ENCODE measurements at regions not wholly inside any gene's neighbourhood (a gene's known extent, or its start where the extent isn't known, plus 50 kb on each side); places are given as distances from the start of the nearest gene placed in this dataset.
"Not testable (repeated sequence)": the region's sequence is repeated elsewhere in the genome, so short reads cannot be mapped to it uniquely, and the experiment has no call there.

DNA sequence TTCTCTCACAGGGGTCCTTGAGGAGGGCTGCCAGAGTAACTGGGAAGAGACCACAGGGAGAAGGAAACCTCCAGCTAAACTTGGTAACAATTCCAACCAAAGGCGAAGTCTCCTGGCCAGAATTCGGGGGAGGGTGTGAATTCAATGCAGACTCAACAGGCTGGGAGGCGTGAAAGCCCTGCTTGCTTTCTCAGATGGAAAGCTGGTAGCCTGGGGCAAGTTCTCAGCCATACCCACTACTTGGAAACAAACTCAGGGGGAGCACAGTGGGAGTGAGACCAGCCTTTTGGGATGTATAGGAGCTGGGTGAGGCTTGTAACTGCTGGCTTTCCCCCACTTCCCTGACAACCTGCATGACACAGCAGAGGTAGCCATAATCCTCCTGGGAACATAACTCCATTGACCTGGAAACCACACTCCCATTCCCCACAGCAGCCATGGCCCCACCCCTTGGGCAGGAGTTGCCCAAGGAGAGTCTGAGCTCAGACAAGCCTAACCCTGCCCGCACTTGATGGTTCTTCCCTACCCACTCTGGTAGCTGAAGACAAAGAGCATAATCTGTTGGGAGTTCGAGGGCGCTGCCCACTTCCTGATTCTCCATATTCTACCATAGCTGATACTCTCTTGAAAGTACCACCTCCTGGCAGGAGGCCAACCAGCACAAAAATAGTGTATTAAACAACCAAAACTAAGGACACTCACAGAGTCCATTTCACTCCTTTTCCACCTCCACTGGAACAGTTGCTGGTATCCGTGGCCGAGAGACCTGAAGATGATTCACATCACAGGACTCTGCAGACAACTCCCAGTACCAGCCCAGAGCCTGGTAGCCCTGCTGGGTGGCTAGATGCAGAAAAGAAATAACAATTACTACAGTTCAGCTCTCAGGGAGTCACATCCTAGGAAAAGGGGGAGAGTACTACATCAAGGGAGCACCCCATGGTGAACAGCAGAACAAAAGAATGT is 123.8 kb downstream of the FAM170A start:
- H3K27ac ChIP-seq = no peak overlapping the region
- TF ChIP-seq, protein P1, sequence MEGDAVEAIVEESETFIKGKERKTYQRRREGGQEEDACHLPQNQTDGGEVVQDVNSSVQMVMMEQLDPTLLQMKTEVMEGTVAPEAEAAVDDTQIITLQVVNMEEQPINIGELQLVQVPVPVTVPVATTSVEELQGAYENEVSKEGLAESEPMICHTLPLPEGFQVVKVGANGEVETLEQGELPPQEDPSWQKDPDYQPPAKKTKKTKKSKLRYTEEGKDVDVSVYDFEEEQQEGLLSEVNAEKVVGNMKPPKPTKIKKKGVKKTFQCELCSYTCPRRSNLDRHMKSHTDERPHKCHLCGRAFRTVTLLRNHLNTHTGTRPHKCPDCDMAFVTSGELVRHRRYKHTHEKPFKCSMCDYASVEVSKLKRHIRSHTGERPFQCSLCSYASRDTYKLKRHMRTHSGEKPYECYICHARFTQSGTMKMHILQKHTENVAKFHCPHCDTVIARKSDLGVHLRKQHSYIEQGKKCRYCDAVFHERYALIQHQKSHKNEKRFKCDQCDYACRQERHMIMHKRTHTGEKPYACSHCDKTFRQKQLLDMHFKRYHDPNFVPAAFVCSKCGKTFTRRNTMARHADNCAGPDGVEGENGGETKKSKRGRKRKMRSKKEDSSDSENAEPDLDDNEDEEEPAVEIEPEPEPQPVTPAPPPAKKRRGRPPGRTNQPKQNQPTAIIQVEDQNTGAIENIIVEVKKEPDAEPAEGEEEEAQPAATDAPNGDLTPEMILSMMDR (IDR thresholded peaks at IDR 0.05) = no peak
- TF ChIP-seq ZFX (IDR thresholded peaks at IDR 0.05; ENCODE audit: borderline replicate concordance) = no peak

DNA sequence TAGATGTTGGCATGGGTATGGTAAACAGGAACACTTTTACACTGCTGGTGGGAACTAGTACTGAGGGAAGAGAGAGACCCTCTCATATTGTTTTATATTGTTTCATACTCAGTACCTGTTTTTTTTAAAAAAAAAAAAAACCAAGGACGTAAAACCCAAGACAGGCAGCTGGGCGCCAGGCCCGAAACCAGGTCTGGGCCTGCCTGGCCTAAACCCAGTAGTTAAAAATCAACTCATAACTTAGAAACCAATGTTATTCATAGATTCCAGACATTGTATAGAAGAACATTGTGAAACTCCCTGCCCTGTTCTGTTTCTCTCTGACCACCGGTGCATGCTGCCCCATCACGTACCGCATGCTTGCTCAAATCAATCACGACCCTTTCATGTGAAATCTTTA is 125.5 kb downstream of the FAM170A start:
- not testable (repeated sequence) for H3K27ac ChIP-seq

- H3K27ac ChIP-seq = no peak overlapping the region
- TF ChIP-seq ZFX (IDR thresholded peaks at IDR 0.05; ENCODE audit: borderline replicate concordance) = no peak
- TF ChIP-seq, protein P1 (IDR thresholded peaks at IDR 0.05) = no peak
Observed at GRCh38 chr5:119757276-119757675, 127.9 kb downstream of the FAM170A start.

DNA sequence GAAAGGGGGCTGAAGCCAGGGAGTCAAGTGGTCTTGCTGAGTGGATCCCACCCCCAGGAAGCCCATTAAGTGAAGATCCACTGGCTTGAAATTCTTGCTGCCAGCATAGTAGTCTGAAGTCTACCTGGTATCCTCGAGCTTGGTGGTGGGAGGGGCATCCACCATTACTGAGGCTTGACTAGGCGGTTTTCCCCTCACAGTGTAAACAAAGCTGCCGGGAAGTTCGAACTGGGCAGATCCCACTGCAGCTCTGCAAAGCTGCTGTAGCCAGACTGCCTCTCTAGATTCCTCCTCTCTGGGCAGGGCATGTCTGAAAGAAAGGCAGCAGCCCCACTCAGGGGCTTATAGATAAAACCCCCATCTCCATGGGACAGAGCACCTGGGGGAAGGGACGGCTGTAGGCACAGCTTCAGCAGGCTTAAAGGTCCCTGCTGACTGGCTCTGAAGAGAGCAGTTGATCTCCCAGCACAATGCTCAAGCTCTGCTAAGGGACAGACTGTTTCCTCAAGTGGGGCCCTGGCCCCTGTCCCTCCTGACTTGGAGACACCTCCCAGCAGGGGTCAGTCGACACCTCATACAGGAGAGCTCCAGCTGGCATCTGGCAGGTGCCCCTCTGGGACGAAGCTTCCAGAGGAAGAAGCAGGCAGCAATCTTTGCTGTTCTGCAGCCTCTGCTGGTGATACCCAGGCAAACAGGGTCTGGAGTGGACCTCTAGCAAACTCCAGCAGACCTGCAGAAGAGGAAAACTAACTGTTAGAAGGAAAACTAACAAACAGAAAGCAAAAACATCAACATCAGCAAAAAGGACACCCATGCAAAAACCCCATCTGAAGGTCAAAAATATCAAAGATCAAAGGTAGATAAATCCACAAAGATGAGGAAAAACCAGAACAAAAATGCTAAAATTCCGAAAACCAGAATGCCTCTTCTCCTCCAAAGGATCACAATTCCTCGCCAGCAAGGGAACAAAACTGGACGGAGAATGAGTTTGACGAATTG is 140.6 kb downstream of the FAM170A start:
- not testable (repeated sequence) for H3K27ac ChIP-seq

GRCh38 chr5:119780145-119780544 is 150.8 kb downstream of the FAM170A start:
- H3K27ac ChIP-seq = not testable (repeated sequence)

- TF ChIP-seq, protein P1 (IDR thresholded peaks at IDR 0.05) = no peak
- no peak for TF ChIP-seq ZFX (IDR thresholded peaks at IDR 0.05; ENCODE audit: borderline replicate concordance)
Observed at GRCh38 chr5:119785057-119785456, 155.7 kb downstream of the FAM170A start.

GRCh38 chr5:119789406-119790117 is 160.2 kb downstream of the FAM170A start:
- H3K27ac ChIP-seq = no peak overlapping the region
- no peak for TF ChIP-seq ZFX (IDR thresholded peaks at IDR 0.05; ENCODE audit: borderline replicate concordance)
- TF ChIP-seq, protein P1 (IDR thresholded peaks at IDR 0.05) = no peak

More at GRCh38 chr5:119785057-119785456, 155.7 kb downstream of the FAM170A start:
- H3K27ac ChIP-seq = no peak overlapping the region

- TF ChIP-seq ZFX (IDR thresholded peaks at IDR 0.05; ENCODE audit: borderline replicate concordance) = no peak
- TF ChIP-seq, protein P1 (IDR thresholded peaks at IDR 0.05) = no peak
- no peak overlapping the region for H3K27ac ChIP-seq
Observed at GRCh38 chr5:119792161-119792799, 162.9 kb downstream of the FAM170A start.

All from 22Rv1 (cell line).